ENCODE measurements at regions not wholly inside any gene's neighbourhood (a gene's known extent, or its start where the extent isn't known, plus 50 kb on each side); places are given as distances from the start of the nearest gene placed in this dataset.

DNA sequence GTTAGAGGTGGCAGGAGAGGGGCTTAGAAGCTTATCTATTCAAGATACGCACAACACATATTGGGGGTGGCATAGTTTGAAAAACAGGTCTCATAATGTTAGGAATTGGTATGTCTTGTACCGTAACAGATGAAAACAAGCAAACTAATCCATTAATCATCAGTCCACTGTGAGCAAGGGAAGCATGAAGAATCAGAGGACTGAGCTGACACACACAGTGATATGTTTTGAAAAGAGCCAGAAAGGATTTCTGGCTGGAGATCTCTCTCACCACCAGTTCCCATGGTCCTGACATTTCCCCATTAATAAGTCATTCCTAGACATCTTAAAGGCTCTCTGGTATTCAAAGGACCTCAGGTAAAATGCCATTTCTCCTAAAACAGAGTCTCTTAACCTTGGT is 158.8 kb upstream of the PHACTR1 start:
- no peaks in the 10 kb centered on the region for H3K36me3 Mint-ChIP-seq (ENCODE audit: insufficient read depth)
- peaks cover 13% of the 10 kb centered on the region for H3K9me3 Mint-ChIP-seq

DNA sequence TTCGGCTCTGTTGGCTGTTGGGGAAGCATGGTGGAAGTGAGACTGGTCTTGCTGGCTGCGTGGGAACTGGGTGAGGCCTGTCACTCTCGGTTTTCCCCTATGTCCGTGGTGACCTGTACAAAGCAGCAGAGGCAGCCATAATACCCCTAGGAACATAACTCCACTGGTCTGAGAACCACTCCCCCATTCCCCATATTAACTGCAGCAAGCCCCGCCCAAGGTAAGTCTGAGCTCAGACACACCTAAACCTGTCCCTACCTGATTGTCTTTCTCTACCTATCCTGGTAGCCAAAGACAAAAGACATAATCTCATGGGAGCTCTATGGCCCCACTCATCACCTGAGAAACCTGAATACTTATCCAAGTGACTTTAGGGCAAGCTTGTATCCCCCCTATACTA is 156.3 kb upstream of the PHACTR1 start:
- Mint-ChIP-seq H3K4me1 (ENCODE audit: low read depth) (no peaks in the 10 kb centered on the region), H3K36me3 (ENCODE audit: insufficient read depth) (no peaks in the 10 kb centered on the region), H3K9me3 (peaks cover 19% of the 10 kb centered on the region), H3K27me3 (ENCODE audit: low read depth) (peaks cover 5% of the 10 kb centered on the region), H3K4me3 (no peak overlapping the region)
- ATAC-seq: no peak
- DNase-seq: no peak

More for the DNA sequence above, 158.8 kb upstream of the PHACTR1 start:
- no peak for ATAC-seq
- no peak for DNase-seq
- Mint-ChIP-seq H3K27me3 (ENCODE audit: low read depth) (peaks cover 5% of the 10 kb centered on the region), H3K4me1 (ENCODE audit: low read depth) (no peaks in the 10 kb centered on the region), H3K4me3 (no peak overlapping the region)

DNA sequence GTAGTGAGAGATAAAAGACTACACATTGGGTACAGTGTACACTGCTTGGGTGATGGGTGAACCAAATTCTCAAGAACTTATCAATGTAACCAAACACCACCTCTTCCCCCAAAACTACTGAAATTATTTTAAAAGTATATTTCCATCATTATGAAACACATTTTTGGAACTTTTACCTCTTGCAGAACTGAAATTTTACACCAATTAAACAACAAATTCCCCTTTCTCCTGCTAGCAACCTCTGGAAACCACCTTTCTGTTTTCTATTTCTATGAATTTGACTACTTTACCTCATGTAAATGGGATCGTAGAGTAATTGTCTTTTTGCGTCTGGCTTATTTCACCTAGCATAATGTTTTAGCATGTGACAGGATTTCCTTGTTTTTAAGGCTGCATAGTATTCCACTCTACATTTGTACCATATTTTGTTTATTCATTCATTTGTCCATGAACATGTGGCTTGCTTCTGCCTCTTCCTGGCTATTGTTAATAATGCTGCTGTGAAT is 149.9 kb upstream of the PHACTR1 start:
- ATAC-seq (no peak), DNase-seq (no peak)
- Mint-ChIP-seq H3K27me3 (ENCODE audit: low read depth) (no peaks in the 10 kb centered on the region), H3K36me3 (ENCODE audit: insufficient read depth) (no peaks in the 10 kb centered on the region), H3K4me3 (no peak overlapping the region), H3K9me3 (peaks cover 10% of the 10 kb centered on the region), H3K4me1 (ENCODE audit: low read depth) (no peaks in the 10 kb centered on the region)

DNA sequence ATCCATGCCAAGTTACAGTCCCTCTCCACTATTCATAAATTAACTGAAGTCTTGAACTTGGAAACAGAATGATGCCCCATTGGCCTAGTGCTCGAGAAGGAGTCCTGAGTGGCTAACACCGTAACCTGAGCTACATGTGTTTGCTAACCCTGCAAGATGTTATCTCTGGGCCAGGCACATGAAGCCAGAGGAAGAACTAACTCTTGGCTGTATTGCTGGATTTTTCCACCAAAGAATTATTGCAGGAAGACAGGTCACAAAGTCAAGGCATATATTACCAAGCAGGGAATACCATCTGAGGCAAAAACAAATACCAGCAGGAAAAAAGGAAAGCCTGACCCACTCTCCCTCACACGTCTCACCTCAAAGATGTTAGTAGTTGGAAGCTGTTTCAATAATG is 148.9 kb upstream of the PHACTR1 start:
- no peak for ATAC-seq
- no peak overlapping the region for H3K4me3 Mint-ChIP-seq
- no peaks in the 10 kb centered on the region for H3K36me3 Mint-ChIP-seq (ENCODE audit: insufficient read depth)

DNA sequence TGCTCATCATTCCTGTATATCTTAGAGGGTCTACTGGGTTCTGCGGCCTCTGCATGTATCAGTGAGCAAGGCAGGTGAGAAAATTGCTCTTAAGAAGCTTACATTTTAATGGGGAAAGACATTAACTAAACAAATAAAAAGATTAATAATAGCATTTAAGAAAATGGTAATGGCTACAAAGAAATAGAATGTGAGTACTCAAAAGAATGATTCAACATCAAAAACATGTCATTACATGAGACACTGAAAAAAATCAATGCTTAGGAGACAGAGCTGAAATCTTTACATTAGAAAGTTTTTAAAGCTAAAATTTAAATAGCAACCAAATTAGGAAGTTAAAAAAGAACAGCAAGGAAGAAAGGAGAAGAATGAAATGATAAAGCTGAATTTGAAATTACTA is 146.9 kb upstream of the PHACTR1 start:
- no peak for ATAC-seq
- Mint-ChIP-seq H3K9me3 (no peaks in the 10 kb centered on the region), H3K27me3 (ENCODE audit: low read depth) (no peaks in the 10 kb centered on the region), H3K4me1 (ENCODE audit: low read depth) (no peaks in the 10 kb centered on the region), H3K36me3 (ENCODE audit: insufficient read depth) (no peaks in the 10 kb centered on the region), H3K4me3 (no peak overlapping the region)
- no peak for DNase-seq

More for the DNA sequence above, 148.9 kb upstream of the PHACTR1 start:
- no peak for DNase-seq
- no peaks in the 10 kb centered on the region for H3K27me3 Mint-ChIP-seq (ENCODE audit: low read depth)
- H3K4me1 Mint-ChIP-seq (ENCODE audit: low read depth): no peaks in the 10 kb centered on the region
- H3K9me3 Mint-ChIP-seq: peaks cover 7% of the 10 kb centered on the region

DNA sequence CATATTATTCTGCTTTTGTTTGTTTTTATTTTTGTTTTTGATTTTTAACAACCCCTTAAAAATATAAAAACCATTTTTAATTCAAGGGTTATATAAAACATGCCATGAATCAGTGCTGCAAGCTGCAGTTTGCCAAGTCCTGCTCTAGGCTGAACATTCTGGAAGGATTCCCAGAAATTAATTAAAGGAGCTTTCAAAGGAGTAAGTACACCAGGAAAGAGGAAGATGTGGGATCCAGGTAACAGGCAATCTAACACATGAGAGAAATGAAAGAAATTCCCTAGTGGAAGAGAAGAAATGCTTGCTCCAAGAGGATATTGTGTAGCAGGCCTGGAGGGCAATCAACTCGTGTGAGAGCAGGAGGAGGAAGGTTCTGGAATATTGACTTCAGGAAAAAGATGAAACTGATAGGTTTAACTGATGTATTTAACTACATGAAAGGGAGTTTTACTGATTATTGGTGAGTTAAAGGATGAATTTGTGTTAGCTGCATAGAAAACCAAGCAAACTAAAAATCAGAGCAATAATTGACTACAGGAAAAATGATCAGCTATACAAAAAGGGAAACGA is 146.0 kb upstream of the PHACTR1 start:
- H3K36me3 Mint-ChIP-seq (ENCODE audit: insufficient read depth): no peaks in the 10 kb centered on the region
- no peaks in the 10 kb centered on the region for H3K27me3 Mint-ChIP-seq (ENCODE audit: low read depth)
- no peaks in the 10 kb centered on the region for H3K9me3 Mint-ChIP-seq
- no peak for DNase-seq
- no peak for ATAC-seq
- no peak overlapping the region for H3K4me3 Mint-ChIP-seq
- H3K4me1 Mint-ChIP-seq (ENCODE audit: low read depth): no peaks in the 10 kb centered on the region

DNA sequence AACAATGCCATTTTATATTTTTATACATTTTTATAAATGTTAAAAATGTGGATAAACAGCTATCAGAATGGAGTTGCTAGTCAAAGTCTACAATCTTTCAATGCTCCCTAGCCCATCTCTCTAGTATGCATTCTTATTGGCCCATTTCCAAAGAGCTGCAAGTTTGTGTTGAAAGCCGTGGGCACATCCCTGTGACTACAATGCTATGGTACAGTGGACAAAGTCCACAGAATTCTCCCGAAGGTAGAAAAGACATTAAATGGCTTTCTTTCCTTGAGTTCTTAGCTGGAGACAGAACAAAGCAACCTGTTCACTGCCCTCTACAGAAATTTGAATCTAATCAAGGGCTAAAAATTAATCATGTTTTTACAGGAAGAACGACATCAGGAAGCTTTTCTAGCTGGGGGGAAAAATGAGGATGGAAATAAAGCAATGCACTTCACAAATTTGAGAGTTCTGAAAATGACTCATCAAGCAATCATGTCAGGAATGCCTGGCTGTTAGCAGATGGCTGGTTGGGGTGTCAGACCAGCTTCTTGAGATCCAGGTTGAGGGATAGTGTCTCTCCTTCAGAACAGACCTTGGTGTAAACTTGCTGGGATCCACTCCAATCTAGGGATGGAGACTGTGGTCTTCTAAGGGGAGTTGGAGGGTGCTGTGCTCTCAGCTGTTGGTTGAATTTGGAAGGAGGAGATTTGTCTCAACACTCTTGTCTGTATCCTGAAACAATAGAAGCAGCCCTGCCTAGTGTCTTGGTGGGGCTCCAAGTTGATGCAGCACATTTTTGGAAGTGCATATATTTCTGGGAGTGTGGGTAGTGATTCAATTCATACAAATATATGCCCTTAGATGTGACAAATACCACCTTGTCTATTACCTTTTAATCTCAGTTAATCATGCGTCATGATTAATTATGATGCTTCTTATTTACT is 143.4 kb upstream of the PHACTR1 start:
- H3K4me3 Mint-ChIP-seq: no peak overlapping the region
- no peak for ATAC-seq

DNA sequence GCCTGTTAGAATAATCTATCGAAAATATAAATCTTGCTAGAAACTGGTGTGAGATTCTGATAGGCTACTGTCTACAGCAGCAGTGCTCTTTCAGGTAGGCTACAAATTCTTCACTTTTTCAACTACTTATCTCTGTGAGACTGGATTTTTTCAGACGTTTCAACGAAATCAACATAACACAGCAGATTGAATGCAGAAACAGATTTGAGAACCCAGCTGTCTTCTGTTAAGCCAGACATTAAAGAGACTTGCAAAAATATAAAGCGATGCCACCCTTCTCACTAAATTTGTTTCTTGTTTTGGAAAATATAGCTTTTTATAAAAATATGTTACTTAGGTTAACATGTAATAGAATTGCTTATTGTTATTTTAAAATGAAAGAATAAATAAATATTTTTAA is 140.6 kb upstream of the PHACTR1 start:
- Mint-ChIP-seq H3K27me3 (ENCODE audit: low read depth) (no peaks in the 10 kb centered on the region), H3K4me1 (ENCODE audit: low read depth) (no peaks in the 10 kb centered on the region), H3K36me3 (ENCODE audit: insufficient read depth) (no peaks in the 10 kb centered on the region), H3K9me3 (no peaks in the 10 kb centered on the region), H3K4me3 (no peak overlapping the region)
- no peak for ATAC-seq
- DNase-seq: no peak

More for the DNA sequence above, 143.4 kb upstream of the PHACTR1 start:
- H3K27me3 Mint-ChIP-seq (ENCODE audit: low read depth): no peaks in the 10 kb centered on the region
- H3K4me1 Mint-ChIP-seq (ENCODE audit: low read depth): no peaks in the 10 kb centered on the region
- DNase-seq: no peak
- no peaks in the 10 kb centered on the region for H3K36me3 Mint-ChIP-seq (ENCODE audit: insufficient read depth)
- H3K9me3 Mint-ChIP-seq: no peaks in the 10 kb centered on the region

DNA sequence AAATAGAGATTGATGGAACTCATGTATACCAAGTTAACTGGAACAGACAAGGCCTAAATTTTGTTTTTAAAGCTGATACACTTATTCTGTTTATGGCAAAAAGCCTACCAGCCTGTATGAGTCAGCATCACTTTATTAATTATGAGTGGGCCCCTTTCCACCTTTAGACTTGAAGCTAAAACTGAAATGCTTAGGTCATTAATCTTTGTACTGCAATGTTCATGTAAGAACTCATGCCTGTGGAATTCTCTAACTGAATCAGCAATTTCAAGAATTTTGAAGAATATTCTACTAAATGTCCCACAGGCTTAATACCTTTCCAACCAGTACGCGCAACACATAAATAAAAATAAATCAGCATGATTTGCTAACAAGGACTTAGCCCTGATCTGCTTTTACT is 140.2 kb upstream of the PHACTR1 start:
- Mint-ChIP-seq H3K9me3 (no peaks in the 10 kb centered on the region), H3K27me3 (ENCODE audit: low read depth) (no peaks in the 10 kb centered on the region), H3K4me3 (no peak overlapping the region), H3K36me3 (ENCODE audit: insufficient read depth) (no peaks in the 10 kb centered on the region), H3K4me1 (ENCODE audit: low read depth) (no peaks in the 10 kb centered on the region)
- ATAC-seq: no peak
- DNase-seq: no peak

DNA sequence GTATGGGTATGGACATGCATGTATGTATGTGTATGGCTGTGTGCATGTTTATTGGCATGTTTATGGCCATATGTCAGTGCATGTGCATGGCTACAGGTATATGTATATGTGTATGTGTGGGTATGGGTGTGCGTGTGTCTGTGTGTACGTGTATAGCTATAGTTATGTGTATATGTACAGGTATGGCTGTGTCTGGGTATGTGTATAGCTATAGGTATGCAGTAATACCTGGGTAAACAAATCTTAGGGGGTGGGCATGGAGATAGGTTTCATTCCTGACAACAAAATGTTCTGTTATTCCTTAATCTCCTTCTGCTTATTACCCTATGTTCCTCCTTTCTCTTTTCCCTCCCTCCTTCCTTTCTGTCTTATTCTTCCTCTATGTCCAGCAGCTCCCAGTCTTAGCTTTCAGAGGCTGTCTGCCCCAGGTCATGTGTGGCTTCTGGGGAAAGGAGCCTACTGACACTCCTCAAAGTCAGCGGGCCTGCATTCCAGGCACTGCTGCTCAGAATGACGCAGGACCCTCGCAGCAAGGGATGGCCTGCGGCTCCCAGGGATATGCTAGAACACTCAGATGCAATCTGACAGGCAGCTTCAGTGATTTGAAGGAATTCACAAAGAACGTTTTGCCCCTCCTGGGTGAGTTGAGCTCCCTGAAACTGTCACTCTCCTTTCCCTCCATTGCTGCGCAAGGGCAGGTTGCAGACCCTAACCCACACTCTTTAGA is 139.3 kb upstream of the PHACTR1 start:
- no peak for ATAC-seq

DNA sequence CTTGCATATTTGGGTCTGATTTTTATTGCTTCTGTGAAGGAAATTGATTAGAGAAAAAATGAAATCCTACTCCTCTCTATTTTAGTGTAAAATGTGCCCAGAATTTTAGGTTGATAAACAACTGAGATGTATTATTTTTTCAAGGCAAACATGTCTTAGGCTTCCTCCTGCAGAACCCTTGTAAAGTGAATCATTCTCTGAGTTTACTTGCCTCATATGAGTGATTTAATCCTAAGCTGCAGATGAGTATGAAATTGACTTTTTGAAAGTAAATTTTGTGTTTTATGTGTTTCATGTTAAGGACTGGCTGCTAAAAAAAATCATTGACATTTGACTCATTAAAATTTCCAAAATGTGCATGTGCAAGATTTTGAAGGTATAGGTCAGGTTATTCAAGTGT is 138.5 kb upstream of the PHACTR1 start:
- Mint-ChIP-seq H3K4me1 (ENCODE audit: low read depth) (no peaks in the 10 kb centered on the region), H3K27me3 (ENCODE audit: low read depth) (peaks cover 2% of the 10 kb centered on the region), H3K4me3 (no peak overlapping the region), H3K36me3 (ENCODE audit: insufficient read depth) (no peaks in the 10 kb centered on the region), H3K9me3 (no peaks in the 10 kb centered on the region)
- ATAC-seq: no peak
- DNase-seq: no peak

More for the DNA sequence above, 139.3 kb upstream of the PHACTR1 start:
- no peaks in the 10 kb centered on the region for H3K27me3 Mint-ChIP-seq (ENCODE audit: low read depth)
- no peaks in the 10 kb centered on the region for H3K36me3 Mint-ChIP-seq (ENCODE audit: insufficient read depth)
- H3K4me3 Mint-ChIP-seq: no peak overlapping the region
- H3K4me1 Mint-ChIP-seq (ENCODE audit: low read depth): no peaks in the 10 kb centered on the region
- DNase-seq: no peak
- no peaks in the 10 kb centered on the region for H3K9me3 Mint-ChIP-seq

DNA sequence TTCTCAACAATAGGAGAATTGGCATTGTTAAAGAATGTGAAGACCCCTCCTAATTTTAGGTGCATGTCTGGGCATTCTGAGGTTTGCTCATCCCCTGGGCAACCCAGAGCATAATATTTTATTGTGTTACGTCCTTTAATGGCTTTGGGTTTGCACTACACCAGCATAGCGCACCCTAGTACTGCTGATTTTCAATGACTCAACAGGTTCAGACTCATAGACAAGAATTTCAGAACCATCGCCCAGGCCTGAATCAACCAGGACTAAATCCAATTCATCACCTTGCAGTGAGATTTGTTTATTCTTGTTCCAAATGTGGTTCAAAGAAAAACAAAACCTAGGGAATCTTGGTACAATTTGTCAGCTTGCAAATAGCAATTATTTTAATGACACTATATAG is 137.8 kb upstream of the PHACTR1 start:
- no peaks in the 10 kb centered on the region for H3K9me3 Mint-ChIP-seq
- no peak overlapping the region for H3K4me3 Mint-ChIP-seq
- H3K36me3 Mint-ChIP-seq (ENCODE audit: insufficient read depth): no peaks in the 10 kb centered on the region
- no peak for DNase-seq
- peaks cover 2% of the 10 kb centered on the region for H3K27me3 Mint-ChIP-seq (ENCODE audit: low read depth)
- no peaks in the 10 kb centered on the region for H3K4me1 Mint-ChIP-seq (ENCODE audit: low read depth)
- no peak for ATAC-seq

DNA sequence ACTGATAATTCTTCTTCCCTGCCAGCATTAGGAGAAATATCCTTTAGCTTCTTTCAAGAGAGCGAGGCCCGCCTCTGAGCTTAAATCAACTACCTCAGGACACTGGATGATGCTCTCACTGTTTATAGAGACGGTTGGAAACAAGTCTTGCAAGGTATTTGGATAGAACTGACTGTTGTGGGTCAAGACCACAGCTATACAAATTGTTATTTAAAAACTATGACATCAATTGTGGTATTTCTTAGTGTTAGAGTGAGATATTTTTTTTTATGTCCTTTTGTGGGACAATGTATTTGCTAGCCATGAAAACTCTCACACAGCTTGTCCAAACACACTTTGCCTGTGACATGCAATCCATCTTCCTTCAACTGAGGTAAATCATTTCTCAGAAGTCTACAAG is 136.3 kb upstream of the PHACTR1 start:
- DNase-seq (no peak), ATAC-seq (no peak)
- Mint-ChIP-seq H3K27me3 (ENCODE audit: low read depth) (peaks cover 2% of the 10 kb centered on the region), H3K4me1 (ENCODE audit: low read depth) (no peaks in the 10 kb centered on the region), H3K36me3 (ENCODE audit: insufficient read depth) (no peaks in the 10 kb centered on the region), H3K4me3 (no peak overlapping the region), H3K9me3 (no peaks in the 10 kb centered on the region)

DNA sequence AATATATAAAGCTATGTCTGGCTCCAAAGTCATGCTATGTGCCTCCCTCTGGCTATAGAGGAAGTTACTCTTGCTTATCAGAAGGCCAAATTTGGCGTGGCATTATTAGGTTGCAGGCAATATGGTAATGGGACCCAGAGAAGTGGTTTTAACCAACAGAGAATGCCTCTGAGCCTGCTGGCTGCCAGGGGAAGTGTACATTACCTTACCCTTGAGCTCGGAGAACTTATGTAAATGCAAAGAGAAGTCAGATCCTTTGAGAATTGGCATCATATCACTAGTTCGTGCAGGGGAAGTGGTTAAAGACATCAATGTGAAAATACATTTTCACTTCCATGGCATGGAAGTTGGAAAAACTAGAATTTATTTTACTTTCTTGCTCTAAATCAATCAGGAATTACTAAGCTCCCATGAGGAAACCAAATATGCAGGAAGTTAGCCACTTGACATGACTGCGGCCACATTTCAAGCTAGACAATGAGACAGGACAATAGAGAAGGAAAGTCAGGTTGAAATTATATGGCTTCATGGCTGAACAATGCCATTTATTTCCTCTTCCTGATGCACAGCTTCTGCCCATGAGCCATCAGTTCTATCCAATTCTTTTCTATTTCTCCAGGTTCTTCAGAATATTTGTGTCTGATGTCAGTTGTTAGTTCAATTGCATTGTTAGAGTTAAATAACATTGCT is 134.0 kb upstream of the PHACTR1 start:
- no peak for ATAC-seq
- H3K36me3 Mint-ChIP-seq (ENCODE audit: insufficient read depth): no peaks in the 10 kb centered on the region
- H3K27me3 Mint-ChIP-seq (ENCODE audit: low read depth): peaks cover 2% of the 10 kb centered on the region
- no peak for DNase-seq
- H3K9me3 Mint-ChIP-seq: no peaks in the 10 kb centered on the region
- no peak overlapping the region for H3K4me3 Mint-ChIP-seq
- no peaks in the 10 kb centered on the region for H3K4me1 Mint-ChIP-seq (ENCODE audit: low read depth)
